ENCODE measurements at regions not wholly inside any gene's neighbourhood (a gene's known extent, or its start where the extent isn't known, plus 50 kb on each side); places are given as distances from the start of the nearest gene placed in this dataset.
"Not testable (repeated sequence)": the region's sequence is repeated elsewhere in the genome, so short reads cannot be mapped to it uniquely, and the experiment has no call there.

DNA sequence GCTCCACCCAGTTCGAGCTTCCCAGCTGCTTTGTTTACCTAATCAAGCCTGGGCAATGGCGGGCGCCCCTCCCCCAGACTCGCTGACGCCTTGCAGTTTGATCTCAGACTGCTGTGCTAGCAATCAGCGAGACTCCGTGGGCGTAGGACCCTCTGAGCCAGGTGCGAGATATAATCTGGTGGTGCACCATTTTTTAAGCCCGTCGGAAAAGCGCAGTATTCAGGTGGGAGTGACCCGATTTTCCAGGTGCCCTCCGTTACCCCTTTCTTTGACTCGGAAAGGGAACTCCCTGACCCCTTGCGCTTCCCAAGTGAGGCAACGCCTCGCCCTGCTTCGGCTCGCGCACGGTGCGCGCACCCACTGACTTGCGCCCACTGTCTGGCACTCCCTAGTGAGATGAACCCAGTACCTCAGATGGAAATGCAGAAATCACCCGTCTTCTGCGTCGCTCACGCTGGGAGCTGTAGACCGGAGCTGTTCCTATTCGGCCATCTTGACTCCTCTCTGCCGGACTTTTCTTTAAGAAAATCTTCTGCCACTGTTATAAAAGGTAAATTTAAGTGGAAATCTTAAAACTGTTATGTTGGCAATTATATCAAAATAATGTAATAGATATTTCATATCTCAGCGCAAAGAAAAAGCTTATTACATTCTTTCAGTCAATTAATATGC is 313.5 kb upstream of the FSIP2 start:
- H2AK9ac ChIP-seq (replicated peaks; ENCODE audit: low read depth, low read length, poor library complexity); H2AK5ac ChIP-seq (ENCODE audit: low read depth, low read length); H2BK15ac ChIP-seq (ENCODE audit: low read depth, low read length); H3K9ac ChIP-seq (ENCODE audit: low read depth, low read length); H3K27me3 ChIP-seq (ENCODE audit: control insufficient read depth, insufficient read depth, low read length); H3K18ac ChIP-seq (ENCODE audit: low read depth, low read length); H3K23ac ChIP-seq (ENCODE audit: low read depth, low read length); H3K4me3 ChIP-seq (ENCODE audit: insufficient read depth, low read depth, low read length); in situ Hi-C loops (cut with MboI; ENCODE audit: low sequenced_read_pairs); H3K4me1 ChIP-seq (ENCODE audit: control insufficient read depth, insufficient read depth, low read length); H4K91ac ChIP-seq (ENCODE audit: insufficient read depth, low read depth, low read length); H3K56ac ChIP-seq (ENCODE audit: extremely low read depth, insufficient read depth, low read length); H3K9me3 ChIP-seq (ENCODE audit: control insufficient read depth, insufficient read depth, low read length); dilution Hi-C loops (cut with HindIII; ENCODE audit: low sequenced_read_pairs, unreplicated experiment); H3K4ac ChIP-seq (ENCODE audit: low read depth, low read length); CTCF ChIA-PET; POLR2A ChIA-PET (ENCODE audit: unreplicated experiment); H2BK20ac ChIP-seq (ENCODE audit: low read depth, low read length); H3K27ac ChIP-seq (ENCODE audit: insufficient read depth, low read length); intact Hi-C loops (cut with micrococcal nuclease); H4K5ac ChIP-seq (ENCODE audit: low read depth, low read length); DNase-seq; H3K14ac ChIP-seq (replicated peaks; ENCODE audit: low read depth, low read length); H4K8ac ChIP-seq (ENCODE audit: low read depth in 2 of 2, low read length in 2 of 2); H2BK5ac ChIP-seq (ENCODE audit: low read depth, low read length, poor library complexity, severe bottlenecking); BruUV-seq (replicated peaks); H2BK120ac ChIP-seq (ENCODE audit: low read depth, low read length); H3K9me1 ChIP-seq (ENCODE audit: insufficient read depth, low read length); H3K4me2 ChIP-seq (ENCODE audit: low read depth, low read length); H3K79me1 ChIP-seq (ENCODE audit: low read depth in 1 of 2, low read length in 2 of 2); H3K36me3 ChIP-seq (ENCODE audit: control insufficient read depth, insufficient read depth, low read length); H2AFZ ChIP-seq (replicated peaks; ENCODE audit: low read length, poor library complexity); ATAC-seq (ENCODE audit: low read depth); H4K20me1 ChIP-seq (ENCODE audit: insufficient read depth, low read length): not testable (repeated sequence)
- WGBS, 2 experiments (ENCODE audit: extremely low coverage in 2 of 2, insufficient read length in 1 of 2), result 81% methylated on average over 9 of the region's 33 CpGs; no CpG with 5 or more reads in 1 of the 2 experiments

Data from IMR-90 (cell line).